Neuron (in vitro differentiated cells): ENCODE measurements at regions not wholly inside any gene's neighbourhood (a gene's known extent, or its start where the extent isn't known, plus 50 kb on each side); places are given as distances from the start of the nearest gene placed in this dataset.
"Not testable (repeated sequence)": the region's sequence is repeated elsewhere in the genome, so short reads cannot be mapped to it uniquely, and the experiment has no call there.

Experiments
- H2AFZ ChIP-seq: one replicate; pipeline ENCODE4 v1.6.1; 2013; ENCODE audit warnings: low read depth, mild to moderate bottlenecking, inconsistent platforms, low read length, moderate library complexity
- H3K27me3 ChIP-seq: one replicate; pipeline ENCODE4 v1.6.1; 2013; ENCODE audit warnings: low read length; ENCODE audit not compliant: insufficient read depth
- H3K36me3 ChIP-seq: one replicate; pipeline ENCODE4 v1.6.1; 2013; ENCODE audit warnings: low read length; ENCODE audit not compliant: insufficient read depth
- H3K4me1 ChIP-seq: one replicate; pipeline ENCODE4 v1.6.1; 2013; ENCODE audit warnings: low read length; ENCODE audit not compliant: insufficient read depth
- H3K4me3 ChIP-seq: 2 replicates; pipeline ENCODE4 v1.5.1; 2013; ENCODE audit warnings: mild to moderate bottlenecking, low read length, moderate library complexity
- H3K9me3 ChIP-seq: one replicate; pipeline ENCODE4 v1.6.1; 2013; ENCODE audit warnings: low read length

- Histone ChIP-seq H3K9me3 (no peaks in the 10 kb centered on the region), H3K4me3 (no peak overlapping the region), H3K4me1 (no peaks in the 10 kb centered on the region)
These were observed 138.9 kb downstream of the TENT5A start for GRCh38 chr6:81613606-81614005.

DNA sequence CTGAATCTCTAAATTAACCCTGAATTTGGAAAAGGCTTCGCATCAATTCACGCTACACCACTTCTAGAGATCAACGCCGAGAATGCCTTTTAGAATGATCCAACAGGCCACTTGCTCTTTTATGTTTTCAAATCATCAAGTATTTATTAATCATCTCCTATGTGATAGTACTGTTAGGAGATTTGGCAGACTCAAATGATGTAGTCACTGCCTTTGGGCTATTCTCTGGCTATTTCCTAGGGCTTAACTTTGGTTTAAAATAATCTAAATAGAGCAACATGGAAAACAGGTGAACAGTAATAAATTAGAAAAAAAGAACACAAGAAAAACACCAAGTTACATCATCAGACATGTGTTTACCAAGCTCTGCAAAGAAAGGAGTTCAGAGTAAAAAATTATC, 140.3 kb downstream of the TENT5A start:
- H3K4me1 ChIP-seq: no peaks in the 10 kb centered on the region
- H3K9me3 ChIP-seq: no peaks in the 10 kb centered on the region
- no peak overlapping the region for H3K4me3 ChIP-seq
- H3K27me3 ChIP-seq: no peaks in the 10 kb centered on the region
- H3K36me3 ChIP-seq: no peaks in the 10 kb centered on the region
- H2AFZ ChIP-seq: no peak overlapping the region

More at GRCh38 chr6:81613606-81614005, 138.9 kb downstream of the TENT5A start:
- no peaks in the 10 kb centered on the region for H3K27me3 ChIP-seq
- no peak overlapping the region for H2AFZ ChIP-seq
- H3K36me3 ChIP-seq: no peaks in the 10 kb centered on the region

GRCh38 chr6:81609736-81610135, 142.7 kb downstream of the TENT5A start:
- no peaks in the 10 kb centered on the region for H3K27me3 ChIP-seq
- no peak overlapping the region for H2AFZ ChIP-seq
- no peaks in the 10 kb centered on the region for H3K9me3 ChIP-seq
- no peak overlapping the region for H3K4me3 ChIP-seq
- no peaks in the 10 kb centered on the region for H3K36me3 ChIP-seq
- no peaks in the 10 kb centered on the region for H3K4me1 ChIP-seq

DNA sequence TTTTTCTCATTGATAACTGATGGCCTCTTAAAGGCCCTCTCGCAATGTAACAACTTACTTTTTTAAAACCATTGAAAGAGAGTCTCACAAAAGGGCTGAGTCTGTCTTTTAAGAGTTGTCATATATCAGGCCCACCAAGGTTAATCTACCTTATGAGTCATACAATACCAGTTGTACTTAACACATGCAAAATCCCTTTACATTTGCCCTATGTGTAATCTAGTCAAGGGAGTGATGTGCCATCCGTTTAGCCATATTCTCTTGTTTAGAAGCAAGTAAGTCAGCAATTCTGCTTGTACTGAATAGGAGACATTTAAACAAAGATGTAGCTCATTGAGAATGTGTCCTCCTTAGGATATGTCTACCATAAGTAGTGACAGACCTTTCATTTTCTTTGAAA, 143.7 kb downstream of the TENT5A start:
- Histone ChIP-seq H2AFZ (no peak overlapping the region), H3K4me1 (no peaks in the 10 kb centered on the region), H3K36me3 (no peaks in the 10 kb centered on the region), H3K9me3 (no peaks in the 10 kb centered on the region), H3K4me3 (no peak overlapping the region), H3K27me3 (no peaks in the 10 kb centered on the region)

DNA sequence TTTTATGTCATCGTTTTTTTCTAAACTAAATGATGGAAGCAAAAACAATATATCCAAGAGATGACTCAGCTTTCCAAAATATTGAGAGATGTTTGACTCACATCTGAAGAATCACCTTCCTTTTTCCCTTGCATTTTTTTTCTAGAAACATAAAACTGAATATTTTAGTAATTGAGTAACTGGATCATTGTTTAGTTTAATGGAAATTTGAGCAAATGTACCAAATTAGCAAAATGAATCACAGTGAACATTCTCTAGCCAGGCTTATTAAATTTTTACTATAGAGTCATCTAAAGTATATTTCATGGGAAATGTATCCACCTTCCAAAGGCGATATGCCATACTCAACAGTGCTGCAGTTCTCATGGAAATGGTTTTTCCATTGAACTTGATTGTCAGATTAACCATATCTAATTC, 145.5 kb downstream of the TENT5A start:
- no peak overlapping the region for H3K4me3 ChIP-seq
- H2AFZ ChIP-seq: no peak overlapping the region
- no peaks in the 10 kb centered on the region for H3K36me3 ChIP-seq
- H3K27me3 ChIP-seq: no peaks in the 10 kb centered on the region
- H3K9me3 ChIP-seq: peaks cover 3% of the 10 kb centered on the region
- no peaks in the 10 kb centered on the region for H3K4me1 ChIP-seq

- peaks cover 3% of the 10 kb centered on the region for H3K9me3 ChIP-seq
- no peaks in the 10 kb centered on the region for H3K4me1 ChIP-seq
- H2AFZ ChIP-seq: no peak overlapping the region
- H3K4me3 ChIP-seq: no peak overlapping the region
- no peaks in the 10 kb centered on the region for H3K27me3 ChIP-seq
- H3K36me3 ChIP-seq: no peaks in the 10 kb centered on the region
These were observed 147.0 kb downstream of the TENT5A start for GRCh38 chr6:81605526-81605925.

DNA sequence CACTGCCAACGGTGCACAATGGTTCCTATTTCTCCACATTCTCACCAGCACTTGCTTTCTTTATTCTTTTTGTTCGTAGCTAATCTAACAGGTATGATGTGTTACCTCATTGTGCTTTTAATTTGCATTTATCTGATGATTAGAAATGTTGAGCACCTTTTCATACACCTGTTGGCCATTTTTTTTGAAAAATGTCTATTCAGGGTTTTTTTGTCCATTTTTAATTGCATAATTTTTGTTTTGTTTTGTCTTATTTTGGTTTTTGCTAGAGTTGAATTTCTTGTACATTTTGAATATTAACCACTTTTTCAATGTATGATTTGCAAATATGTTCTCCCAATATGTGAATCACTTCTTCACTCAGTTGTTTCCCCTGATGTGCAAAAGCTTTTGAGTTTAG, 150.6 kb downstream of the TENT5A start:
- Histone ChIP-seq H3K4me1 (peaks cover 8% of the 10 kb centered on the region), H2AFZ (no peak overlapping the region), H3K4me3 (no peak overlapping the region), H3K9me3 (peaks cover 3% of the 10 kb centered on the region), H3K27me3 (no peaks in the 10 kb centered on the region), H3K36me3 (no peaks in the 10 kb centered on the region)

DNA sequence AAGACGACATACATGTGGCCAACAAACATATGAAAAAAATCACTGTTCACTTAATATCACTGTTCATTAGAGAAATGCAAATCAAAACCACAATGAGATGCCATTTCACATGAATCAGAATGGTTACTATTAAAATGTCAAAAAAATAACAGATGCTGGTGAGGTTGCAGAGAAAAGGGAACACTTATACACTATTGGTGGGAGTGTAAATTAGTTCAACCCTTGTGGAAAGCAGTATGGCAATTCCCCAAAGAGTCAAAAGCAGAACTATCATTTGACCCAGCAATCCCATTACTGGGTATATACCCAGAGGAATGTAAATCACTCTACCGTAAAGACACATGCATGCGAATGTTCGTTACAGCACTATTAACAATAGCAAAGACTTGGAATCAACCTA, 152.0 kb downstream of the TENT5A start:
- H3K27me3 ChIP-seq, H3K9me3 ChIP-seq, H2AFZ ChIP-seq, H3K4me1 ChIP-seq, H3K4me3 ChIP-seq, H3K36me3 ChIP-seq: not testable (repeated sequence)

- Histone ChIP-seq H3K4me3 (no peak overlapping the region), H3K27me3 (no peaks in the 10 kb centered on the region), H3K4me1 (peaks cover 12% of the 10 kb centered on the region), H3K9me3 (peaks cover 2% of the 10 kb centered on the region), H3K36me3 (no peaks in the 10 kb centered on the region), H2AFZ (no peak overlapping the region)
These were observed 158.0 kb downstream of the TENT5A start for GRCh38 chr6:81594501-81594900.

DNA sequence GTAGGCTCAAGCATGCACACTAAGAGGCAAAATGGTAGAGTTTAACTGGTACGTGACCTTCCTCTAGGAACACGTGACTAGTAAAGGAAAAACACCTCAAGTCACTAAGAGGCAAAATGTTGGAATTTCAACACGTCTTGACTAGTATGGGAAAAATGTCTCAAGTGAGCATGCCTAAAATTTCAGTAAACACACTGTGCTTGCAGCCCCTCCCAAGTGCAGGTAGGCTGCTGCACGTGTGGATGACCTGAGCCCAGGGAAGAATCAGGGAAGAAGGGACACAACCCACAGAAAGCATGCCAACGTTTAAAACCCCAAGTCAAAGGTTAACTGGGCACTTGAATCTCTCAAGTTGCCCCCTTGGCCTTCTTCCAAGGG, 162.2 kb downstream of the TENT5A start:
- H2AFZ ChIP-seq: no peak overlapping the region
- H3K4me1 ChIP-seq: peaks cover 3% of the 10 kb centered on the region
- H3K36me3 ChIP-seq: no peaks in the 10 kb centered on the region
- no peaks in the 10 kb centered on the region for H3K9me3 ChIP-seq
- no peaks in the 10 kb centered on the region for H3K27me3 ChIP-seq
- H3K4me3 ChIP-seq: no peak overlapping the region

- H3K27me3 ChIP-seq: no peaks in the 10 kb centered on the region
- no peak overlapping the region for H3K4me3 ChIP-seq
- H3K4me1 ChIP-seq: peaks cover 3% of the 10 kb centered on the region
- H2AFZ ChIP-seq: no peak overlapping the region
- no peaks in the 10 kb centered on the region for H3K36me3 ChIP-seq
- H3K9me3 ChIP-seq: no peaks in the 10 kb centered on the region
These were observed 162.8 kb downstream of the TENT5A start for GRCh38 chr6:81589465-81590313.

GRCh38 chr6:81585686-81586085, 166.8 kb downstream of the TENT5A start:
- not testable (repeated sequence) for H2AFZ ChIP-seq, H3K4me3 ChIP-seq, H3K36me3 ChIP-seq, H3K9me3 ChIP-seq, H3K4me1 ChIP-seq, H3K27me3 ChIP-seq

DNA sequence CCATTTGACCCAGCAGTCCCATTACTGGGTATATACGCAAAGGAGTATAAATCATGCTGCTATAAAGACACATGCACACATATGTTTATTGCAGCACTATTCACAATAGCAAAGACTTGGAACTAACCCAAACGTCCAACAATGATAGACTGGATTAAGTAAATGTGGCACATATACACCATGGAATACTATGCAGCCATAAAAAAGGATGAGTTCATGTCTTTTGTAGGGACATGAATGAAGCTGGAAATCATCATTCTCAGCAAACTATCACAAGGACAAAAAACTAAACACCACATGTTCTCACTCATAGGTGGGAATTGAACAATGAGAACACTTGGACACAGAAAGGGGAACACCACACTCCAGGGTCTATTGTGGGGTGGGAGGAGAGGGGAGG, 168.3 kb downstream of the TENT5A start:
- H3K27me3 ChIP-seq, H3K4me1 ChIP-seq, H3K9me3 ChIP-seq, H3K4me3 ChIP-seq, H3K36me3 ChIP-seq, H2AFZ ChIP-seq: not testable (repeated sequence)

- no peak overlapping the region for H2AFZ ChIP-seq
- peaks cover 7% of the 10 kb centered on the region for H3K4me1 ChIP-seq
- H3K9me3 ChIP-seq: no peaks in the 10 kb centered on the region
- H3K36me3 ChIP-seq: no peaks in the 10 kb centered on the region
- H3K4me3 ChIP-seq: no peak overlapping the region
- no peaks in the 10 kb centered on the region for H3K27me3 ChIP-seq
These were observed 177.0 kb downstream of the TENT5A start for GRCh38 chr6:81575442-81575841.
